M059J (cell line): ENCODE measurements at regions not wholly inside any gene's neighbourhood (a gene's known extent, or its start where the extent isn't known, plus 50 kb on each side); places are given as distances from the start of the nearest gene placed in this dataset.

ENCODE experiments used
- DNase-seq: peaks from one replicate; pipeline ENCODE4 v3.0.0-alpha.2; 2012; ENCODE audit warnings: low read depth

DNA sequence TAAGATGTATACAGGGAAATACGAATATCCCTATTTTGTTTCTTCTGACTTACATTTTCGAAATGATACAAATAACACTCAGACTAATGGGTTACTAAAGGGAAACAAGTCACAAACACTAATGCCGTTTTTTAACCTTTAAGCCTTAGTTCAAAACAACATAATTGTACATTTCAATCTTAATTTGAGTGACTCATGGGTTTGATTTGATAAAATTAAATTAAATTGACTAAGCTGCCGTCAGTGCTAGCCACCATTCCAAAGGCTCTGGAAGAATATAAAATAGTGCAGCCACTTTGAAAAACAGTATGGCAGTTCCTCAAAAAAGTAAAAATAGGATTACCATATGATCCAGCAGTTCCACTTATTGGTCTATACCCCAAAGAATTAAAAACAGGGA, 133.8 kb upstream of the NT5C1B start:
- DNase-seq: no peak

DNA sequence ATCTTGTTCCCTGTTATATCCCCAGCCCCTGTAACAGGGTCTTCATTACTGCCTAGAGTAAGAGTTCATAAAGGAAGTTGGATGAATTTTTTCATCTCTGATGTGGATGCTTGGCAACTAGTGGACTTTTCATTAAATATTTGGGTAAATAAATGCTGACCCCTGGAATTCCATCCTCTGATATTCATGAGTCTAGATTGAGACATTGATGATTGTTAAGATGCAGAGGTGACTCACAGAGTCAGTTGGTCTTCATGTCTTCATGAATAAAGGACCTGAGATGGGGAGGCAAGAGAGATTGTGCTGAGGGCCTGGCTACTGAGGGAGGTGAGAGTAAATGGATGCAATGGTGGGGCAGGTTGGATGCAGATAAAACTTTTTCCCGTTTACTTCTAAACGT, 132.7 kb upstream of the NT5C1B start:
- DNase-seq: peak; percentile 19

DNA sequence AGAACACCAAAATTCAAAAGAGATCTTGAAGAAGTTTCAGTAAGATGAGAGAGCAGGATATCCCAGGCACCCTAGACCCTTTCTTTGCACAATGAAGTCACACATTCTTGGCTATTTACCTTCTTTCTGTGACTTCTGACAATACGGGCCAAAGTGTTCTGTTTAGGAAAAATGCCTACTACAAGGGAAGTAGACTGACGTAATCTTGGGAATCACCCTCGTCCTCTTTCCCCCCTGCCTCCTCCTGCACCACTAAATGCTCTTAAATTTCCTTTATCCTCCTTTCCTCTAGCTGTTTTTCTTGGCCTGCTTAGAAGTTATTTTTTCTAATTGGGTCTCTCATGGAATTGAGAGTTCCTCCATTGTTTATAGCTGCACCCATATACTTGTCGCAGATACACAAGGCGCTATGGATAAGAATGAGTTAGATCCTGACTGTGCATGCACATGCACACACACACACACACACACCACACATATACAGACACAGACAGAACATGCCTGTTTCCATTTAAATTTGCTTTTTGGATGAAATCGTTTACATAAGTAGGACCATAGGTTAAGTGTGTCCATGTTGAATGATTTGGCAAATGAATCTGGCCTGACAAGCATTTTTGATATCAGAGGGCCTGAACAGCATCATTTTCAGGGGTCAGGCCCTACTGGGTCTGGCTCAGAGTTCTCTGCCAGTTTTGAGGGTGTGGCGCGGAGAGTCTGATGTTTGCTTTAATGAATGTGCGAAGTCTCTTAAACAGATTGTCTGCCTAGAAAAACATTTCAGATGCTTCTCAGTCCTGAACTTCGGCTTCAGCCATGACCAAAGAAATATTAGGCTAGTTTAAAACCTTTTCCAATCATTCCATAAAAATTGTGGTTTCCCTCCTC, 131.9 kb upstream of the NT5C1B start:
- DNase-seq: no peak

DNA sequence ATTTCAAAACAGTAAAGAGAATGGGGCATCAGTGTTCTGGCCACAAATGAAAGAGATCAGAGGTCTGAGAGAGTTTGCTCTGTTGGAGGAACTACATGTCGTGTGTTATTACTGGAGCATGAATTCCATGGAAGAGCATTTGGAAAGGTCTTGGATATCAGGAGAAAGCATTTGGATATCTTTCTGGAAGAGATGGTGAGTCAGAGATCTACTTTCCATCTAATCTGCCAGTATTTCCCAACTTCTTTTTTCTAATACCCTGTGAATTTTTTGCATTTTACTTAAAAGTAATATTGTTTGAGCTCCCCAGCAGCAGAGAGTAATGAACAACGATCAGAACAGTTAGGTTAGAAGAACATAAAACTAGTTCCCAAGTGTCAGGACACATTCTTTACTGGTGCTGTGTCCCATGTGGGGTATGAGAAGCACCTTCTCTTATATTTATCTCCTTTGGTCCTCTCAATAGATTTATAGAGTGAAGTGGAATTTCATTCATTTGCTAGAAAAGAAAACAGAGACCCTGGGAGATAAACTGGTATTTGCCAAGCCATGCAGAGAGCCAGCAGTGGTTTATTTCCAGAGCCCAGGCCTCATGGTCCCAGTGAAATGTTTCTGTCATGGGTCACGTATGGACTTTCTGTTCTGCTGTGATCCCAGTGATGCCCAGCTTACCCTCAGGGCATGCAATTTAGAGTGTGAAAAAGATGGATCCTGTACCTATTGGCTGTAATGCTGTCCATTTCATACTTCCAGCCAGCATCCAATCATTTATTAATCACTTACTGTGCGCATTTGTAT, 130.8 kb upstream of the NT5C1B start:
- DNase-seq: peak; percentile 82

DNA sequence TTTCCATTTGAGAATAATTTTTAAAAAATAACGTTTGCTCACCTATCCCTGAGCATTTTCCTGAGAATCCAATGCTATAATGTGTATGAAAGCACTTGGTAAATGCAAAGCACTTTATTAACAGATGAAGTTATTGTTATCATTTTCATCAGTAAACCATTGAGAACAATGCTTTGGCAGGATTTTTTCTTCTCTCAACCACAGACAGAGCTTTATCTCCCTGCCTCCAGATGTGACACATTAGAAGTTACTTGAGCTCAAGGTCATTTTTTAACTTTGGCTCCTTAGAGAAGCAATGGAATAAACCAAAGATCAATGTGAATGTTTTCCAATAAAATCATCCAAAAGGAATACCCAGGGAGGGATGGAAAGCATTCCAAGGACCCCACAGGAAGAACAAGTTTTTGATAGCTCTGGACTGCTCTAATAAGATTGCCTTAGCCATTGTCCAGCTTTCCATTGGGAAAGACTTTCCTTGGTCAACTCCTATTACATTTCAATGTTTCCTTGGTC, 118.9 kb upstream of the NT5C1B start:
- DNase-seq: no peak

DNA sequence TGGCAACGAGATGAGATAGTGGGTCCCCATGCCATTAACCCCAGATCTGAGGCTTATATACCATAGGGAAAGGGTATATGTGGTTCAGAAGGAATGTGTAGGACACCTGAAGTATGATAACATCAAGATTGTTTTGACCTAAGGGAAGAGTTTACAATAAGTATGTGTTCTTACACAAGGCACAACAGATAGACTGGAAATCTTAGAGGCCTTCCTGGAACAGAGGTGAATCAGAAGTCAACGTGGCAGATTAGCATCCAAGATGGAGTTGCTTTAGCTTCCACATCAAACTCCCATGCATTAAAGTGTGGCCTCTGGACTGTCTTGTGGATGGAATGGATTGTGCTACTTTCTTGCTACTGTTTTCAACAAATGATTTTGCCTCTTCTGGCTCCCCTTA, 116.6 kb upstream of the NT5C1B start:
- DNase-seq: no peak

DNA sequence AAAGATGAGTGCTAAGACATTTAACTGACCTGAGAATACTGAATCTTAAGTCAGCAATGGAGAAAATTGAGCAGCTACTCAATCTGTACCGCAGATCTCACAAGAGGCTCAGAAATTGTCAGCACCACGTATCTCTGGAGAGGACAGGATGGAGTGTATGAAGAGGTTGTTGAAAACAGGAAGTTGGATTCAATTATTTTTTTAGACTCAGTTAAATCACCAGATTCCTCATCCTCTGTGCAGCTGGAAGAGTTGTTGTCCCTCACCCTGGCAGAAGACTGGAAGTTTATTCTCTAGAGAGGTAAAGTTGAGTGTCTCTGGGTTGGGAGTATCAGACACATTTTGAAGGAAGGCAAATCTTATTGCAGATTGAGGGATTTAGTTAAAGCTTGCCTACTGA, 114.9 kb upstream of the NT5C1B start:
- DNase-seq: no peak

DNA sequence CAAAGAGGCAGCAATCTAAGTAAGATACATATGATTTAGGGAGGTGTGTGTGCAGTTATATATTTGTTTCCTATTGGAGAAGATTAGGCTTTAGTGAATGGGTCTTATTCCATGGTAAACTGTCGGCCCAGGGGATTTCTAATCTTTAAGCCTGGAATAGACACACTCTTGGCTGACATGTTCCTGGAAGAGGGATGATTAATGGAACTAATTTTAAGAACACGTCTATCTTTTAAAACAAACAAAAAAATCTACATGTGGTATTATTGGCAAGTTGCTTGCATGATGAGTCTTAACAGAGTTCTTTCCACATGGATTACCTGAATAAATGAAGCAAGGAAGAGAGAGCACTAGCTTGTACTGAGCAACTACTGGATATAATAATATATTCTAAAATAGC, 114.2 kb upstream of the NT5C1B start:
- peak; percentile 6 for DNase-seq

DNA sequence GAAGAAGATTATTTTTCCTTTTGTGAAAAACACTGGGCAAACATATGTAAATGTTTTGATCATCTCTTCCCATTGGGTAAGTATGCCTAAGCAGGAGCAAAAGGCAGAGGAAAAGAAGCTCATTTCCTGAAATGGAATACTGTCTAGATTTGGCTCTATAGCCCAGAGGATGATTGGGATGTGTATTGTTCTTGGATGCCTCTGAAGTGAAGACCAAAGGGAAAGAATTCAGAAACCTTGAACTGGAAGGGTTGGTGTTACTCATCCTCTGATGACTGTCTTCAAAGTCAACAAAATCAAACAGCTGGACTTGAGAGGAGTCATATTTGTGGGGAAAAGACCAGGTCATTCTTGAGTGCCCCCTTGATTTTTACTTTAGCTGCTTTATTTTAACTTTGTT, 112.6 kb upstream of the NT5C1B start:
- DNase-seq: peak; percentile 36

DNA sequence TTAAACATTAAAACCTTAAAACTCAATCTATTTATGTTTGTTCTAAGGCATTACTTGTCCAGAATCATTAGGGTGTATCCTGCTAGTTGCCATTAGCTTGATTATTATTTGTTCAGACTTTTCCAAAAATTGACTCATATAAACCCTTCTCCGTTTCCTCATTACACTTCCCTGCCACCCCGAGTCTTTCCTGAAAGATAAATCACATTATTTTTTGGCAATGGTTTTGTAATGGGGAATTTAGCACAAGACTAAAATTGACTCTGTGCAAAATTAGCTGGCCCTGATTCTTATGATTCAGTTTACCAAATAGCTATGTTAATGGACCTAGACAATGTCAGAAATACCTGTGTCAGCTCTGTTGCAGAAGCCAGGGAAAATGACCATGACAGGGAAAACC, 112.2 kb upstream of the NT5C1B start:
- DNase-seq: no peak

DNA sequence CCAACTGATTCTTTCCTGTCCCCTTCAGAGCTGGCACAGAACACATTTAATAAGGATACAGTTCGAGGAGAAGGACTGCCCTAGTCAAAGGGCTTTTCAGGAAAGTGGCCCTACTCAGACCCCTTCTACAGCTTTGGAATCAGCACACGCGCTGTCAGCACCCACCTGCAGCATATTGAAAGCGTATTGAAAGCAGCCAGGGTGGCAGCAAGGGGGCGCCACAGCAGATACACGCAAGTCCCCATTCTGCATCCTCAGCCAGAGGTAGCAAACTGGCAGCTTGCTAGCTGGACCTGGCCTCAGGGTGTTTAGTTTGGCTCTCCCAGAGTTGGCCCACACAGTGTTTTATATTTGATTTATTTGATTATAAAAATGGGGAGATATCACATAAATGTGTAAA, 101.0 kb upstream of the NT5C1B start:
- no peak for DNase-seq

DNA sequence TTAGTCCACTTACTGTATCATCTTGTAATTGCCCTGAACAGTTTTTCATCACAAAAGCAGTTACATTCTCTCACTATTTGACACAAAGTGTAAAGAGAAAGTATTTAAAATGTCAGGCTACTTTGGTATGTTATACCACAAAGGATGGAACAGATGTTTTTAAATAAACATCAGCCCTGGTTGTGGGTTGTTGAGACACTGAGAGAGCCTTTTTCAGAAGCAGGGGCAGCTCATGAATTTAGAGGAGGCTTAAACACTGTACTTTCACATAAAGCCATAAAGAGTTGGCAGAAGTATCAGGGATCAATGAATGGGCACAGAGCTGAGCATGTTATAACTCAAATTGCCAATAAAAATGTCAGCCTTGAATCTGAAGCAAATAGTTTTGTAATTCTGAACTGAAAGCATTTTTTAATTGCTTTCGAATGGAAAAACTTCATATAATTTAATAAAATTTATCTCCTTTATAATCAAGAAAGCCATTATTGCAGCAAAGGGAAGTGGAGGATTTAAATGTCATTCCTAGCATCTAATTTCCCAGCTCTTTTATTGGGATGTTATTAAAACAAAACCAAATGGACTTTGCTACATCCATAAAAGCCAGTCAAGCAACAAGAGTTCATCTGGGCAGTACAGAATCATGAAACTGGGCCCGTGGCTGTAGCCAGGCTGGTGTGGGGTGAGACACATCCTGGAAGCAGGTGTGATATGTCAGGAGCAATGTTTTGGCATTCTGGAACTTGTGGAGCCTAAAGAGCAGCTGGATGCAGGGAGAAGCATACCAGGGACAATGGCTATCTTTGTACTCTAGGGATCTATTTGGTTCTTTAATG, 95.1 kb upstream of the NT5C1B start:
- no peak for DNase-seq

DNA sequence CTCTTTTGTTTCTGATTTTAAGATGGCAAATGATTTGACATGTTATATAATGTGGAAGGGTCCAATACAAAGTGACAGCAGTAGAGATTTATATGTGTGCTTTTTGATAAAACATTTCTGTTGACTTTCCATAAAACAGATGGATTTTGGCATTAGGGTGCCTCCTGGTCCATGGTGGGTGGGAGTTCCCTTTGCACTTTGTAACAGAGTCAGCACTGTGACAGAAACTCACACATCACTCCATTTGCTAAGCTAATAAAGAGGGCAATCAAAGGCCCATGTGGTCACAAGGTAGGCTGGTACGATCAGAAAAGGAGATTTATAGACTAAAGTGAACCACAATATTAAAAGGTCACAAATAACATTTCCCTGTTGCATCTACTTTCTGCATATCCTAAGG, 93.3 kb upstream of the NT5C1B start:
- no peak for DNase-seq

DNA sequence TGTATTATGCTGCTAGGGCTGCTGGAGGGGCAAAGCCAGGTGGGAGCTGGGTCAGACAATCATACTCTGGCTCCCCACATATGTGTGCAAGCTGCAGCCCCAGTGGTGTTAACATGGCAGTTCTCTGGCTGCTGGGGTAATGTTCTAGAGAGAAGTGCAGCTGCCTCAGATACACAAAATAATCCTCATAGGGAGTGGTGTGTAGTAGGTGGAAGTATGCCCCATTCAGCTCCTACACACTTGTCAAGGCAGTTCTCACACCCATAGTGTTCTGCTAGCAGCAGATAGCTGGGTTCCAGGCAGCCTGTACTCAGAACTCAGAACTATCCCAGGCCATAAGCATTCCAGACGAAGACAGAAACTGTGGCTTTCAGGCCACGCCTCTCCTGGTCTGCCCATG, 87.9 kb upstream of the NT5C1B start:
- DNase-seq: no peak

DNA sequence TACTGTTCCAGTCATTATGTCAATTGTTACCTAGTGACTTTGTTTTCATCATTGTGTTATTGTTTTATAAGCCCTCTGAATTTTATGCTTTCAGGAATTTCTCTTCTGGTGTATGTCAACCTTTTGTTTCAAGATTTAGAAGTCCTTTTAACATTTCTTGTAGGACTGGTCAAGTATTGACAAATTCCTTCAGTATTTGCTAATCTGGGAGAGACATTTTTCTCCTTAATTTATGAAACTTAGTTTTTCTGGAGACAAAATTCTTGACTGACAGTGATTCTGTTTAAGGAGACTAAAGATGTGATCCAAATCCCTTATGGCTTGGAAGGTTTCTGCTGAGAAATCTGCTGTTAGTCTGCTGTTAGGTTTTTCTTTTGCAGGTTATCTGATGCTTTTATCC, 84.9 kb upstream of the NT5C1B start:
- DNase-seq: no peak

DNA sequence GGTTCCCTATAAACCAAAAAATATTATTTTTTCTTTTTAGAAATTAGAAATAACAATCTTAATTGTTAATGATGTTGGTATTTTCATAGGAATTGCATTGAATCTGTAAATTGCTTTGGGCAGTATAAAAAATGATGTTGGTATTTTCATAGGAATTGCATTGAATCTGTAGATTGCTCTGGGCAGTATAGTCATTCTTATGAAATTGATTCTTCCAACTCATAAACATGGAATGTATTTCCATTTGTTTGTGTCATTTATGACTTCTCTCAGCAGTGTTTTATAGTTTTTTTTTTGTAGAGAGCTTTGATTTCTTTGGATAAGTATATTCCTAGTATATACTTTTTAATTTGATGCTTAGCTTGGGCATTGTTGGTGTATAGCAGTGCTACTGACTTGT, 82.0 kb upstream of the NT5C1B start:
- DNase-seq: no peak

DNA sequence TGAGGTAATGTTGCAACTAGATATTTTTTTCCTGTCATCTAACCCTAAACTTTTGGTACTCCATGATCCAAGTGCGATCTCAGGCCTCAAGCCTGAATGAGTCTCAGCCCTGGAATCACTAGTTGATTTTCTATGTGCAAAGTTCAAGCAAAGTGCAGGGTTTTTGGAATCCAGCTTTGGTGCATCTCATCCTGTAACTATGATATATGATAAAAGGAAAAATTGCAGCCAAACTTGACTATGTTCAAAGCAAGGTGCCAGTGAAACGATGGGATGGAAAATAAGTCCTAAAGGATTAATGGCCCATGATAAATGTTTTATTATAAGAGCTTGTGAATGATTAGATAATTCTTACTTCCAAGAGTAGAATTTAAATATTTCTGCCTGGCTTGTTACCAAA, 78.9 kb upstream of the NT5C1B start:
- no peak for DNase-seq

DNA sequence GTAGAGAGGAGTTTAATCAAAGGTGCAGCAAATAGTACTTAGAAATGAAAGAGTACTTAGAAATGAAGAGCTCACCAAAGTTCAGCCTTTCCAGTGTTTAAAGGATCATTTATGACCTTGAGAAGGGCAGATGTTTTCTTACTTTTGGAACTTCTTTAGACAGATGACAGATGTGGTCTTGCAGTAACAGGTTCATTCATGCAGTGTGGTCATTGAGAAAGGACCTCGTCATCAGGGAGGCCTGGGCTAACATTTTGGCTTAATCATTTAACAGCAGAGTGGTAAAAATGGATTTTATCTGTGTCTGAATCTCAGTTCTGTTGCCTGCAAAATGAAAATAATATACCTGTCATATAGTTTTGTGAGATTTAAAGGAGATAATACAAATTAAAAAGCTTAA, 75.1 kb upstream of the NT5C1B start:
- no peak for DNase-seq

DNA sequence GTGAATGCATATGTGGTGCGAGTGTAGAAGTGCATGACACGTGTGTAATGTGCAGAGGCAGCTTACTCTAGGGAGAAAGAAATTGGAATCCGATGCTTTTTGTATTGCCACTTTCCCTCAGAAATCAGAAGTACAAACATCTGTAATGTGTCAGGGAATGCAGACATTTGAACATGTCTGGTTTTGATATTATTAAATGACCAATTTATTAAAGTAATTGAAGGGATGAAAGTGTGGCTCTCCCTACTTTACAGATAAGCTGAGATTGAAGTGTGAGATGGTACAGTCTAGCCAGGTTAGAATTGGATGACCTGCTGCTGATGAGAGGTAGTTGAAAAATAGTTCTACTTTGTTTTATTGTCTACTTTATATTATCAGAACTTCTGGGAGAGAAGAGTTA, 74.5 kb upstream of the NT5C1B start:
- no peak for DNase-seq

DNA sequence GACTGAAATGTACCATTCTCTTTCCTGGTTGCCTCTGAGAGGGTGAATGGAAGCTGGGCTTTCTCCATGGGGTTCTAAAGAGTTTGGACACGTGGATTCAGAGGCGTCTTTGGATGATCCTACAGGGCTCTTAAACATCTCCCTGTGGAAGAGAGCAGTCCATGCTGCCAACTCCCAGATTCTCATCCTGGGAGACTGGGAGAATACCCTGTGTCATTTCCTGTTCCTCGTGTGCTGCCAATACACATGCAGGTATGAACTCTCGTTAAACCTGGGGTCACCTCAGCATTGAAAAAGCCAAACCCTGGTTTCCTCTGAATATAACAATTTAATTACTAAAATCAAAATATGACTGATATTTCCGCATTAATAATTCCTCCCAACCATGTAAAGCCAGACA, 73.3 kb upstream of the NT5C1B start:
- peak; percentile 35 for DNase-seq

DNA sequence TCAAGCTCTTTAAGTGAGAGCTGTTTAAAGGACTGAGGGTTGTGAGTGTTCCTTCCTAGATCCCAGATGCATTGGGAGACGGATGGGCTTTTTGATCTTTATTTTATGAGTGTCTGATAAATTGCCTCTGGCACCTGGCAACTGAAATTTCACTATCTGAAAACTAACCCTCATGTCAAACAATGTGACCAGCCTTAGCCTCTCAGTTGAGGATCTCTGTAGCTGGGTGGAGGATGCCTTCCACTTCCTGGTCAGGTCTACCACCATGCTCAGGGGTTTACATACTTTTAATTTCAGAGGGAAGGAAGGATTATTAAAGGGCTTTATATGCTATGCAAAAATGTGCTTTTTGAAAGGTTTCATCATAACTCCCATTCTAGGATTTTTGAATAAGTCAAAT, 70.5 kb upstream of the NT5C1B start:
- DNase-seq: no peak

DNA sequence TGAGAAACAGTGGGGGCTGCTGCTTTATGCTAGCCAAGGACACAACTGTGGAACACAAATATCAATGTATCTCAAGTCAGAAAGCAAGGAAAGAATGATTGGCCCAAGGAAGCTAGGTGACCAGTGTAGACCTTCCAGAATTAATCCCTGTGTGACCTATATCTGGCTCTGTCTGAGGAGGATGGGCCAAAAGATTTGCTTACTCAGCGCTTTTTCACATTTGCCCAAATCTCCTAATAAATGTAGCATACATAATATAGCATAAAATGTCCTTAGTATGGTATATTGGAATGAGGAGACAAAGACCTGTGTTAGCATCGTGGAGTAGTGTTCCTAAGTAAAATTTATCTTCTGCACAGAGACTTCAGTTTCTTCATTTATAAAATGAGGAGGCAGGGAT, 66.7 kb upstream of the NT5C1B start:
- no peak for DNase-seq
